ENCODE measurements at regions not wholly inside any gene's neighbourhood (a gene's known extent, or its start where the extent isn't known, plus 50 kb on each side); places are given as distances from the start of the nearest gene placed in this dataset.

- no peak for TF ChIP-seq EZH2 (IDR thresholded peaks at IDR 0.05; ENCODE audit: borderline replicate concordance, insufficient read depth, low read depth, low read length, poor library complexity, severe bottlenecking)
- no peak for TF ChIP-seq CTCF (IDR thresholded peaks at IDR 0.05)
Measured at GRCh38 chr6:97819710-97820109, 536.7 kb upstream of the MMS22L start.

Measured in B cell (primary cell).